GM12873 (cell line): ENCODE measurements at regions not wholly inside any gene's neighbourhood (a gene's known extent, or its start where the extent isn't known, plus 50 kb on each side); places are given as distances from the start of the nearest gene placed in this dataset.

Source experiments
- TF ChIP-seq, protein P1 (sequence below): IDR thresholded peaks from 2 replicates; pipeline ENCODE4 v1.5.1; 2012; ENCODE audit warnings: low read depth, mild to moderate bottlenecking, moderate library complexity, low read length, control low read depth; ENCODE audit not compliant: insufficient read depth; ENCODE audit errors: missing control alignments

DNA sequence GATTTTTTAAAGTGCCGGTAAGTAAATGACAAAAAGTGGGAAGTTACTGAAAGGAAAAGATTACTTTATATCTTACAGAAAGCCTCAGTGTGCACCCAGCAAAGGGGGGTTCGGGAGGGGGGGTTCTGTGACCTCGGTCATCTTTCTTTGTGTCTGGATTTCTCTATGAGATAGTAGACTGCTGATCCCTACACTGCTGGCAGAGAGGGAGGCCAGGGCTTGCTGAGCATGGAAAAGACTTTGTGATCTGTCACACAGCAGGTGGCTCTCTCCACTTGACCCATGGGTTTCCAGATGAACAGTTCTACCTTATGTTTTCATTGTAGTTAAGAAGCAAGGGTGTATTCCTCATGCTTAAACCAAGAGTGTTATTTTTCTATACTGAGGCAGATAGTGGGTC lies 475.6 kb downstream of the PCDH10 start:
- TF ChIP-seq, protein P1, sequence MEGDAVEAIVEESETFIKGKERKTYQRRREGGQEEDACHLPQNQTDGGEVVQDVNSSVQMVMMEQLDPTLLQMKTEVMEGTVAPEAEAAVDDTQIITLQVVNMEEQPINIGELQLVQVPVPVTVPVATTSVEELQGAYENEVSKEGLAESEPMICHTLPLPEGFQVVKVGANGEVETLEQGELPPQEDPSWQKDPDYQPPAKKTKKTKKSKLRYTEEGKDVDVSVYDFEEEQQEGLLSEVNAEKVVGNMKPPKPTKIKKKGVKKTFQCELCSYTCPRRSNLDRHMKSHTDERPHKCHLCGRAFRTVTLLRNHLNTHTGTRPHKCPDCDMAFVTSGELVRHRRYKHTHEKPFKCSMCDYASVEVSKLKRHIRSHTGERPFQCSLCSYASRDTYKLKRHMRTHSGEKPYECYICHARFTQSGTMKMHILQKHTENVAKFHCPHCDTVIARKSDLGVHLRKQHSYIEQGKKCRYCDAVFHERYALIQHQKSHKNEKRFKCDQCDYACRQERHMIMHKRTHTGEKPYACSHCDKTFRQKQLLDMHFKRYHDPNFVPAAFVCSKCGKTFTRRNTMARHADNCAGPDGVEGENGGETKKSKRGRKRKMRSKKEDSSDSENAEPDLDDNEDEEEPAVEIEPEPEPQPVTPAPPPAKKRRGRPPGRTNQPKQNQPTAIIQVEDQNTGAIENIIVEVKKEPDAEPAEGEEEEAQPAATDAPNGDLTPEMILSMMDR: no peak

DNA sequence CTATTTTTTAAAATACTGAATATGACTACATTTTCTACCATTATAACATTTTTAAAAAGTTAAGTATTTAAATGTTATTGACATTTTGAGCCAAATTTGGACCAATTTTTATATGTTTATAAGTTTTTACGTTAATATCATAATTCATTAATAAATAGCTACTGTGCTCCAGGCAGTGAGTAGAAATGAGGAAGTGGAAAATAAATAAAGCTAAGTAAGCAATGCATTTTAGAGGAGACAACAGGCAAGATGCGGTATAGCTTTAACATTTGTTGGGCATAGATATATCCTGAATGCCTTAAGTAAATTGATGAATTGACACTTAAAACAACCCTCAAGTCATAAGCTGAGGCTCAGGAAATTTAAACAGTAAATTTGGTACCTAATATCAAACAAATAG lies 474.8 kb downstream of the PCDH10 start:
- TF ChIP-seq, protein P1: no peak

DNA sequence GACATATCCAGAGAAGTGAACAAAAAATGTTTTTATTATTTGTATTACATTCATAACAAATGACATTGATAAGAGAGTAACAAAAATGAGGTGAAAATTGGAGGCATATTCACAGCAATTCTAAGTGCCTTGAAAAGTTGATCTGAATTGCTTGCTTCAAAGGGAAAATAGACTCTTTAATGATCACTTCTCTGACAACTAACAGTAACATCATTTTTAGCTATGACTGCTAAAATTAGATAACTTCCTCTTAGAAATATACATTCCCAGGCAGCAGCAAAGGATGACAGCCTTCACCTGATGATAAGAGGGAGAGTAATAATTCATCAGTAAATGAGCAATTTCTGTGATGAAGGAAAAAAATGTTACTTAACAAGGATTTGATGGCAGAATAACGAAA lies 472.5 kb downstream of the PCDH10 start:
- TF ChIP-seq, protein P1: no peak

DNA sequence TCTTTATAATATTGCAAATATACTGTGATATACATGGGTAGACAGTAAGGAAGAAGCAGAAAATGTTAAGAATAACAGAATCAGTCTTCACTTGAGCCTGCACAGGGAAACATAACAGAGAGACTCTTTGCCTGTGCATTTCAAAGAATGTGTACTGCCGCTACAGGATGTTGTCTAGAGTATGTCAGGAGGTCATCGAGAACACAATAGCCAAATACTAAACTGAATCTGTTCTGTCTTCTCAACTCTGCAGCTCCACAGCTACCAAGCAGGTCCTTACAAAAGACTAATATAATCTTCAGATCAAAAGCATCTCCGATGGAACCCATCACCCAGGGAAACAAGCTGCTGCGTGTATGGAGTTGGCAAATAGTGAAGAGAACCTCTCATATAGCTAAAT lies 471.5 kb downstream of the PCDH10 start:
- TF ChIP-seq, protein P1: no peak

DNA sequence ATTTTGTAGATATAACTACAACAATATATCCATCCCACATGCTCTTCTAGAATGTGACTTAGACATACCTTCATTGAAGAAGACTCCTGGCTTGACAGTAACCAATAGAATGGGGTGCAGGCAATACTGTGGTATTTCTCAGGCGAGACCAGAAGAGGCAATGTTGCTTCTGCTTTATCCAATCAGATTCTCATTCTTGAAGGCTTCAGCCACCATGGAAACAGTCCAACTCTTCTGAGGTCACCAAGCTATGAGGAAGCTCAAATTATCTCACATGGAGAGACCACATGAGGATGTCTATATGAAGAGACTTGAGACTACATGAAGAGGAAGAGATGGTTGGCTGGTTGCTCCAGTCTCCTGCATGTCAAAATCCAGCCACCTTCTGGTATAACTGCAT lies 469.9 kb downstream of the PCDH10 start:
- TF ChIP-seq, protein P1: no peak

DNA sequence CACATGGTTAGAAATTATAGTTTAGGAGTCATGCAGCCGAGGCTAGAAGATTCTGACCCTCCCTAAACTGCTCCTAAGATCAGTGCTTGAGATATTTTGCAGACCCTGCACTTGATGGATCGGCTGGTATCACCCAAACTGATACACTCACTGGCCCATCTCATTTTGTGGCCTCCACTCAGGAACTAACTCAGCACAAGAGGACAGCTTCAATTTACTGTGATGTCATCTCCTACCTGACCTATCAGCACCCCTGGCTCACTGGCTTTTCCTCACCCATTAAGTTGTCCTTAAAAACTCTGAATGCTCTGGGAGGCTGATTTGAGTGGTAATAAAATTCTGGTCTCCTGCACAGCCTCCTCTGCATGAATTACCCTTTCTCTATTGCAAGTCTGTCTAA lies 450.9 kb downstream of the PCDH10 start:
- TF ChIP-seq, protein P1: no peak

DNA sequence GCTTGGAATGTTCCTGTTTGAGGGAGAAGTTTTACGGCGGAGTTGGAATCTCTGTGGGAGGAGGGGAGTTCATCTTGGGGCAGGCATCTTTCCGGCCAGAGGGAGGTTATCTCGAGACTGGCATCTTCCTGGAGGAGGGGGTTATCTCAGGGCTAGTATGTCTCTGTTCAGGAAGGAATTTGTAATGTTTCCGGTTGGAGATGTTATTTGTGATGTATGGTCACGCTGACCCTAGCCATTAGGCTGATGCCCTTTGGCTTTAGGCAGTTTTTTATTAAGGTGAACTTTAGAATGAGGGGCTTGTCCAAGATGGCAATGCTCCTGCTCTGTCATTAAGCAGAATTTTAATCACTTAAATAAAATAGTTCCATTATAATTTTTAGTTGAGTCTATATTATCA lies 449.7 kb downstream of the PCDH10 start:
- TF ChIP-seq, protein P1: no peak
